Endothelial cell of umbilical vein (primary cell): ENCODE measurements at regions not wholly inside any gene's neighbourhood (a gene's known extent, or its start where the extent isn't known, plus 50 kb on each side); places are given as distances from the start of the nearest gene placed in this dataset.

Source experiments
- BruUV-seq: library from RNA; stranded (reverse); fragments of 400-500 nt; replicated peaks from 2 replicates; lab custom pipeline; 2021; lab: Mats Ljungman, UMichigan
- CTCF ChIA-PET: fragments of 300-600, 350-600 bp; sonication (Branson Sonifier 250); formaldehyde crosslinking; loops from one replicate; lab custom pipeline; 2021; ENCODE audit warnings: antibody characterized with exemption, inconsistent platforms; lab: Charles Lee
- POLR2A ChIA-PET: fragments of 300-600, 350-600 bp; sonication (Branson Sonifier 250); formaldehyde crosslinking; loops from one replicate; lab custom pipeline; 2021; ENCODE audit warnings: antibody characterized with exemption, inconsistent platforms; lab: Charles Lee
- DNase-seq: peaks from one replicate; pipeline ENCODE4 v3.0.0-alpha.2; 2011; ENCODE audit warnings: low read depth, low spot score
- FAIRE-seq: peaks from 2 replicates; lab custom pipeline; 2011; peaks lifted over from hg19 to GRCh38; lab: Jason Lieb, UNC
- H2AFZ ChIP-seq: 2 replicates; pipeline ENCODE4 v1.6.0; 2012; ENCODE audit warnings: low read depth, low read length, control low read depth, inconsistent platforms
- H3K27ac ChIP-seq: 2 replicates; pipeline ENCODE4 v1.5.1; 2011; ENCODE audit warnings: low read depth, mild to moderate bottlenecking, control low read depth, low read length, moderate library complexity; ENCODE audit not compliant: insufficient read depth
- H3K27me3 ChIP-seq, 2 experiments: 2 replicates each; pipeline versions ENCODE4 v1.6.0 to v1.6.1; 2011; ENCODE audit warnings: low read length in 2 of 2, mixed read lengths in 1 of 2; ENCODE audit not compliant: control insufficient read depth in 2 of 2, insufficient read depth in 2 of 2
- H3K36me3 ChIP-seq, 2 experiments: 2 replicates in 1 of 2; 3 replicates in 1 of 2; pipeline ENCODE4 v1.5.1; 2011; ENCODE audit warnings: low read length in 2 of 2, mild to moderate bottlenecking in 1 of 2, moderate library complexity in 1 of 2; ENCODE audit not compliant: control insufficient read depth in 2 of 2, insufficient read depth in 2 of 2; ENCODE audit errors: extremely low read depth in 1 of 2
- H3K4me1 ChIP-seq: 3 replicates; pipeline ENCODE4 v1.5.1; 2011; ENCODE audit warnings: mild to moderate bottlenecking, low read length; ENCODE audit not compliant: control insufficient read depth, insufficient read depth; ENCODE audit errors: extremely low read depth
- H3K4me2 ChIP-seq: 2 replicates; pipeline ENCODE4 v1.6.1; 2011; ENCODE audit warnings: low read length, control low read depth, mixed read lengths; ENCODE audit not compliant: insufficient read depth
- H3K4me3 ChIP-seq, 3 experiments: fragments of 200-600 bp in 1 of 3; sonication (generic), shearing (Covaris generic) in 1 of 3; replicated peaks in 1 of 3; 2 replicates each; pipeline ENCODE4 v1.5.1; 2011 to 2016; ENCODE audit warnings: control low read depth in 3 of 3, low read length in 3 of 3, mild to moderate bottlenecking in 2 of 3, inconsistent platforms in 1 of 3, low read depth in 1 of 3, moderate library complexity in 1 of 3; ENCODE audit not compliant: insufficient read depth in 1 of 3
- H3K79me2 ChIP-seq: 2 replicates; pipeline ENCODE4 v1.6.0; 2012; ENCODE audit warnings: low read length, inconsistent platforms; ENCODE audit not compliant: control insufficient read depth, insufficient read depth
- H3K9ac ChIP-seq: replicated peaks from 2 replicates; pipeline ENCODE3; 2011; ENCODE audit warnings: low read length, control low read depth; ENCODE audit not compliant: insufficient read depth; ENCODE audit errors: extremely low read depth
- H3K9me1 ChIP-seq: replicated peaks from 3 replicates; pipeline ENCODE4 v1.6.0; 2011; ENCODE audit warnings: mild to moderate bottlenecking, low read length; ENCODE audit not compliant: control insufficient read depth, insufficient read depth; ENCODE audit errors: extremely low read depth
- H3K9me3 ChIP-seq: replicated peaks from 2 replicates; pipeline ENCODE4 v1.5.1; 2012; ENCODE audit warnings: low read length, inconsistent platforms; ENCODE audit not compliant: control insufficient read depth, insufficient read depth
- H4K20me1 ChIP-seq: replicated peaks from 2 replicates; pipeline ENCODE3; 2011; ENCODE audit warnings: mild to moderate bottlenecking, low read length; ENCODE audit not compliant: control insufficient read depth, insufficient read depth; ENCODE audit errors: extremely low read depth
- CTCF ChIP-seq, 2 donors: IDR thresholded peaks; 1 replicate in 1 of 2; 2 replicates in 1 of 2; pipeline ENCODE4 v1.5.1; 2011; ENCODE audit warnings: low read length in 2 of 2, mild to moderate bottlenecking in 2 of 2, moderate library complexity in 2 of 2, control low read depth in 1 of 2, inconsistent platforms in 1 of 2, low read depth in 1 of 2; ENCODE audit not compliant: insufficient read depth in 1 of 2; ENCODE audit errors: extremely low read depth in 1 of 2
- EZH2 ChIP-seq: IDR thresholded peaks from 2 replicates; pipeline ENCODE4 v1.6.1; 2012; ENCODE audit warnings: borderline replicate concordance, low read depth, mild to moderate bottlenecking, moderate library complexity, low read length, inconsistent platforms; ENCODE audit not compliant: severe bottlenecking
- FOS ChIP-seq: IDR thresholded peaks from 2 replicates; pipeline ENCODE4 v1.6.1; 2011; ENCODE audit warnings: mild to moderate bottlenecking, low read length, moderate library complexity, borderline replicate concordance; ENCODE audit not compliant: insufficient read depth
- GATA2 ChIP-seq: IDR thresholded peaks from 2 replicates; pipeline ENCODE4 v1.7.0; 2011; ENCODE audit warnings: low read depth, mild to moderate bottlenecking, moderate library complexity, mixed read lengths, low read length; ENCODE audit not compliant: insufficient read length, insufficient read depth
- JUN ChIP-seq: IDR thresholded peaks from 2 replicates; pipeline ENCODE4 v1.6.1; 2011; ENCODE audit warnings: borderline replicate concordance, low read depth; ENCODE audit not compliant: insufficient read length, insufficient read depth
- MYC ChIP-seq: IDR thresholded peaks from one replicate; pipeline ENCODE4 v1.6.1; 2011; ENCODE audit warnings: mild to moderate bottlenecking, low read depth, low read length
- POLR2A ChIP-seq: IDR thresholded peaks from 2 replicates; pipeline ENCODE4 v1.6.1; 2012; ENCODE audit warnings: low read depth, mild to moderate bottlenecking, control low read depth, low read length
- POLR2AphosphoS5 ChIP-seq: IDR thresholded peaks from 2 replicates; pipeline ENCODE4 v1.6.1; 2012; ENCODE audit warnings: low read depth, mild to moderate bottlenecking, control low read depth, low read length, moderate library complexity; ENCODE audit not compliant: insufficient read depth
- dilution Hi-C: fragments of 300-500 bp; cut with MboI; formaldehyde crosslinking; loops from one replicate; pipeline ENCODE4 v1.15.0; 2019; ENCODE audit warnings: low sequenced_read_pairs; ENCODE audit not compliant: extremely low pct_ligation_motif_present
- intact Hi-C: fragments of 100-400 bp; cut with micrococcal nuclease; formaldehyde crosslinking; loops from one replicate; pipeline ENCODE4 v1.10.0; 2022
- TF ChIP-seq, protein P1 (sequence below): IDR thresholded peaks from 2 replicates; pipeline ENCODE4 v1.6.1; 2011; ENCODE audit not compliant: insufficient read depth, insufficient read length

- DNase-seq (no peak), FAIRE-seq (no peak)
- no TSS peak for BruUV-seq
- H3K9me3 ChIP-seq = no peaks in the 10 kb centered on the region
- H3K9me1 ChIP-seq = no peaks in the 10 kb centered on the region
- H3K36me3 ChIP-seq = no peaks in the 10 kb centered on the region
- no peak overlapping the region for H2AFZ ChIP-seq
- H3K27me3 ChIP-seq = no peaks in the 10 kb centered on the region
- TF ChIP-seq, protein P1, sequence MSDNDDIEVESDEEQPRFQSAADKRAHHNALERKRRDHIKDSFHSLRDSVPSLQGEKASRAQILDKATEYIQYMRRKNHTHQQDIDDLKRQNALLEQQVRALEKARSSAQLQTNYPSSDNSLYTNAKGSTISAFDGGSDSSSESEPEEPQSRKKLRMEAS = no peak
- H3K4me3 ChIP-seq = no peak overlapping the region
- POLR2A ChIA-PET = no interaction called here
- dilution Hi-C loops (no loop called here), intact Hi-C loops (no loop called here)
- no peak overlapping the region for H3K4me2 ChIP-seq
- no peak overlapping the region for H3K9ac ChIP-seq
- H4K20me1 ChIP-seq = no peaks in the 10 kb centered on the region
- H3K4me1 ChIP-seq = peaks cover 2% of the 10 kb centered on the region
- H3K27ac ChIP-seq = no peak overlapping the region
- CTCF ChIA-PET = interaction anchor here (0.8 to 1.1 kb wide), 2 partner anchors 9 to 17 kb away, joined by 3 to 4 read pairs; no protein-coding TSS in a partner anchor
- H3K79me2 ChIP-seq = no peaks in the 10 kb centered on the region
Measured at GRCh38 chr13:50153876-50154275, 138.6 kb downstream of the KCNRG start.

DNA sequence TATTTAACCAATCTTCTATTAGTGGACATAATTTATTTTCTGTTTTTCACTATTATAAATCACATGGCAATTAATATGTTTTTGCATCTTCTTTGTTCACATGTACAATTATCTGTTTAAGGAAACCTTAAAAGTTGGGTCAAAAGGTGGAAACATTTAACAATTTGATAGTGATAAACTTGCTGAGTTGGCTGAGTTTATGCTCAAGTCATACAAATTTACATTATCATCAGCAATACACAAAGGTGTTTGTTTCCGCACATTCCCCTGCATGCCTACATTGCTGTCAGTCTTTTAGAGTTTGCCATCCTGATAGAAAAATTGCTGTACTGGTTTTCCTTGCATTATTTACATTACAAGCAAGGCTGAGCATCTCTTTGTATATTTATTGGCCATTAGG is 139.5 kb downstream of the KCNRG start:
- no peaks in the 10 kb centered on the region for H3K79me2 ChIP-seq
- no peak overlapping the region for H3K4me2 ChIP-seq
- no peaks in the 10 kb centered on the region for H3K9me1 ChIP-seq
- no peak overlapping the region for H3K4me3 ChIP-seq
- DNase-seq (no peak), FAIRE-seq (no peak)
- no peak overlapping the region for H3K9ac ChIP-seq
- intact Hi-C loops = no loop called here
- no peaks in the 10 kb centered on the region for H3K36me3 ChIP-seq
- H3K4me1 ChIP-seq = peaks cover 2% of the 10 kb centered on the region
- TF ChIP-seq CTCF (IDR thresholded peaks at IDR 0.05; ENCODE audit: extremely low read depth in 1 of 2, insufficient read depth in 1 of 2, low read depth in 1 of 2, low read length in 2 of 2) (no peak), GATA2 (no peak), FOS (no peak), EZH2 (no peak), POLR2AphosphoS5 (no peak), MYC (no peak), POLR2A (no peak), JUN (no peak)
- TF ChIP-seq, protein P1 = no peak
- no peak overlapping the region for H3K27ac ChIP-seq
- POLR2A ChIA-PET = no interaction called here
- H4K20me1 ChIP-seq = no peaks in the 10 kb centered on the region
- H2AFZ ChIP-seq = no peak overlapping the region
- no TSS peak for BruUV-seq
- peaks cover 0 to 3% of the 10 kb centered on the region in 2 experiments for H3K27me3 ChIP-seq
- dilution Hi-C loops = no loop called here
- H3K9me3 ChIP-seq = no peaks in the 10 kb centered on the region
- CTCF ChIA-PET = interaction anchor here (0.8 kb wide), 1 partner anchor 8 kb away, joined by 3 read pairs; no protein-coding TSS in a partner anchor
